ENCODE measurements at regions not wholly inside any gene's neighbourhood (a gene's known extent, or its start where the extent isn't known, plus 50 kb on each side); places are given as distances from the start of the nearest gene placed in this dataset.
"Not testable (repeated sequence)": the region's sequence is repeated elsewhere in the genome, so short reads cannot be mapped to it uniquely, and the experiment has no call there.

DNA sequence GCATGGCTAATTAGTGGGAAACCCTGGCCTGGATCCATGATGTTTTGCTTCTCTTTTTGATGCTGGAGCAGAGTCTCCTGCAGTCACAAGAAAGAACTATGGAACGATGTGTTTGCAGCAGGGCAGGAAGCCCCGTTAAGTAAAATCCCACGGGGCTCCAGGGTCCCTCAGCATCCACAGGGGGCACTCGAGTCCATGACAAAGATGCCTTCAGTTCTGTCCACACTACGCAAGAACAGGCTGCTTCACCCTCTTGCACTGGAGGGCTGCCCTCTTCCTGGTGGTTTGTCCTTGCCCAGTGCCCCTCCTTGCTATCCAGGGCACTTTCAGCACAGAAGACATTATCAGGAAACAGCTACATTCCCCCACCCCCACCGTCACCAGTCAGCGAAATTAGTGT, 196.9 kb downstream of the POTED start:
- TF ChIP-seq, protein P1, sequence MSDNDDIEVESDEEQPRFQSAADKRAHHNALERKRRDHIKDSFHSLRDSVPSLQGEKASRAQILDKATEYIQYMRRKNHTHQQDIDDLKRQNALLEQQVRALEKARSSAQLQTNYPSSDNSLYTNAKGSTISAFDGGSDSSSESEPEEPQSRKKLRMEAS (IDR thresholded peaks at IDR 0.05; ENCODE audit: insufficient read depth, insufficient read length): not testable (repeated sequence)
- not testable (repeated sequence) for TF ChIP-seq EZH2 (IDR thresholded peaks at IDR 0.05; ENCODE audit: borderline replicate concordance, low read depth, low read length, severe bottlenecking); FOS (IDR thresholded peaks at IDR 0.05; ENCODE audit: borderline replicate concordance, insufficient read depth, low read length); POLR2AphosphoS5 (IDR thresholded peaks at IDR 0.05; ENCODE audit: insufficient read depth, low read depth, low read length); POLR2A (IDR thresholded peaks at IDR 0.05; ENCODE audit: low read depth, low read length); JUN (IDR thresholded peaks at IDR 0.05; ENCODE audit: borderline replicate concordance, insufficient read depth, insufficient read length, low read depth)
- TF ChIP-seq, protein P2, sequence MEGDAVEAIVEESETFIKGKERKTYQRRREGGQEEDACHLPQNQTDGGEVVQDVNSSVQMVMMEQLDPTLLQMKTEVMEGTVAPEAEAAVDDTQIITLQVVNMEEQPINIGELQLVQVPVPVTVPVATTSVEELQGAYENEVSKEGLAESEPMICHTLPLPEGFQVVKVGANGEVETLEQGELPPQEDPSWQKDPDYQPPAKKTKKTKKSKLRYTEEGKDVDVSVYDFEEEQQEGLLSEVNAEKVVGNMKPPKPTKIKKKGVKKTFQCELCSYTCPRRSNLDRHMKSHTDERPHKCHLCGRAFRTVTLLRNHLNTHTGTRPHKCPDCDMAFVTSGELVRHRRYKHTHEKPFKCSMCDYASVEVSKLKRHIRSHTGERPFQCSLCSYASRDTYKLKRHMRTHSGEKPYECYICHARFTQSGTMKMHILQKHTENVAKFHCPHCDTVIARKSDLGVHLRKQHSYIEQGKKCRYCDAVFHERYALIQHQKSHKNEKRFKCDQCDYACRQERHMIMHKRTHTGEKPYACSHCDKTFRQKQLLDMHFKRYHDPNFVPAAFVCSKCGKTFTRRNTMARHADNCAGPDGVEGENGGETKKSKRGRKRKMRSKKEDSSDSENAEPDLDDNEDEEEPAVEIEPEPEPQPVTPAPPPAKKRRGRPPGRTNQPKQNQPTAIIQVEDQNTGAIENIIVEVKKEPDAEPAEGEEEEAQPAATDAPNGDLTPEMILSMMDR (IDR thresholded peaks at IDR 0.05; ENCODE audit: extremely low read depth in 1 of 2, insufficient read depth in 1 of 2, low read depth in 1 of 2, low read length in 2 of 2): not testable (repeated sequence)

Measured in endothelial cell of umbilical vein (primary cell).